GM23248 (cell line): ENCODE measurements at regions not wholly inside any gene's neighbourhood (a gene's known extent, or its start where the extent isn't known, plus 50 kb on each side); places are given as distances from the start of the nearest gene placed in this dataset.

Experiments used
- EZH2 ChIP-seq: fragments of 200-600 bp; sonication (generic); IDR thresholded peaks from 2 replicates; pipeline ENCODE4 v1.6.1; 2018; ENCODE audit warnings: antibody characterized with exemption, mild to moderate bottlenecking; ENCODE audit not compliant: insufficient read depth, poor library complexity, severe bottlenecking
- EZH2phosphoT487 ChIP-seq: fragments of 200-600 bp; sonication (generic); IDR thresholded peaks from 2 replicates; pipeline ENCODE4 v1.6.1; 2018; ENCODE audit warnings: antibody characterized with exemption, moderate library complexity, mild to moderate bottlenecking, low read depth; ENCODE audit not compliant: insufficient read depth

DNA sequence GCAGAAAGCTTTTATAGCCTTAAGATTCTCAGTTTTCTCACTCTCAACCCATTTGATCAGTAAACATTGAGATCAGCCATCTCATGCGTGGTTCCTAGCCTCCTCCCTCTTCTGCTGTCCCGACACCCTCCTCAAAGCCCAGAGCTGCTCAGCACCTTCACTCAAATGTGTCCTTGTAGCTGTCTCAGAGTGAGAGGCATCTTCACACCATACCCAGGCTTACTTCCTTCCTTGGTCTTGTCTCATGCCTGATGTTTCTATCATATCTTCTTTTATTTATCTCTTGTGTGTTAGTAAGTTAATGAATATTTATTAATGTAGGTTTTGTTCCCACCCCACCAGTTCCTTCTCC, 72.4 kb upstream of the SNX2 start:
- TF ChIP-seq EZH2 (no peak), EZH2phosphoT487 (no peak)
